Keratinocyte (primary cell): ENCODE measurements at regions not wholly inside any gene's neighbourhood (a gene's known extent, or its start where the extent isn't known, plus 50 kb on each side); places are given as distances from the start of the nearest gene placed in this dataset.

Experiments
- EZH2 ChIP-seq: IDR thresholded peaks from one replicate; pipeline ENCODE4 v1.6.1; 2012; ENCODE audit warnings: inconsistent platforms, mild to moderate bottlenecking, low read length, moderate library complexity
- TF ChIP-seq, protein P1 (sequence below), 3 experiments: IDR thresholded peaks in 1 of 3; conservative IDR thresholded peaks in 1 of 3; optimal IDR thresholded peaks in 1 of 3; 2 replicates in 2 of 3; 3 replicates in 1 of 3; pipeline versions ENCODE3 to v1.5.1; 2011; ENCODE audit warnings: low read length in 3 of 3, mild to moderate bottlenecking in 3 of 3, moderate library complexity in 2 of 3, control low read depth in 1 of 3, inconsistent platforms in 1 of 3; ENCODE audit not compliant: insufficient read depth in 2 of 3; ENCODE audit errors: extremely low read depth in 1 of 3

DNA sequence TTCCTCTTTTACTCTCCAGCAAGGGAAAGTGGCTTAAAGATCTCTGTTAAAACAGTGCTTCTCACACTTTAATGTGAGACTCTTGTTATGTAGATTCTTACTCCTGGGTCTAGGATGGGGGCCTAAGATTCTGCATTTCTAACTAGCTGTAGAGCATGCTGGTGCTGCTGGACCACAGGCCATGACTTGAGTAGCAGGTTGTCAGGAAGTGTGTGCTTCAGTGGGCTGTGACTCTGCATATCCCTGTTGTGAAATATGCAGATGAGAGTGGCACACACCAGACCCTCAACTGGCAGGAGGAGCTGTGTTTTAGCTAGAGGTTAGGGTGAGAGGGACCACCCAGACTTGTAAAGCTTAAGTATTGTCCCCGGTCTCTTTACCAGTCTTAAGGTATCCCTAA is 191.1 kb upstream of the DMRT1 start:
- TF ChIP-seq, protein P1, sequence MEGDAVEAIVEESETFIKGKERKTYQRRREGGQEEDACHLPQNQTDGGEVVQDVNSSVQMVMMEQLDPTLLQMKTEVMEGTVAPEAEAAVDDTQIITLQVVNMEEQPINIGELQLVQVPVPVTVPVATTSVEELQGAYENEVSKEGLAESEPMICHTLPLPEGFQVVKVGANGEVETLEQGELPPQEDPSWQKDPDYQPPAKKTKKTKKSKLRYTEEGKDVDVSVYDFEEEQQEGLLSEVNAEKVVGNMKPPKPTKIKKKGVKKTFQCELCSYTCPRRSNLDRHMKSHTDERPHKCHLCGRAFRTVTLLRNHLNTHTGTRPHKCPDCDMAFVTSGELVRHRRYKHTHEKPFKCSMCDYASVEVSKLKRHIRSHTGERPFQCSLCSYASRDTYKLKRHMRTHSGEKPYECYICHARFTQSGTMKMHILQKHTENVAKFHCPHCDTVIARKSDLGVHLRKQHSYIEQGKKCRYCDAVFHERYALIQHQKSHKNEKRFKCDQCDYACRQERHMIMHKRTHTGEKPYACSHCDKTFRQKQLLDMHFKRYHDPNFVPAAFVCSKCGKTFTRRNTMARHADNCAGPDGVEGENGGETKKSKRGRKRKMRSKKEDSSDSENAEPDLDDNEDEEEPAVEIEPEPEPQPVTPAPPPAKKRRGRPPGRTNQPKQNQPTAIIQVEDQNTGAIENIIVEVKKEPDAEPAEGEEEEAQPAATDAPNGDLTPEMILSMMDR (optimal IDR thresholded peaks at IDR 0.05 in 1 of 3, IDR thresholded peaks at IDR 0.05 in 1 of 3, conservative IDR thresholded peaks at IDR 0.05 in 1 of 3; ENCODE audit: extremely low read depth in 1 of 3, insufficient read depth in 2 of 3, low read length in 3 of 3) = no peak
- TF ChIP-seq EZH2 = no peak
